ENCODE measurements at regions not wholly inside any gene's neighbourhood (a gene's known extent, or its start where the extent isn't known, plus 50 kb on each side); places are given as distances from the start of the nearest gene placed in this dataset.

DNA sequence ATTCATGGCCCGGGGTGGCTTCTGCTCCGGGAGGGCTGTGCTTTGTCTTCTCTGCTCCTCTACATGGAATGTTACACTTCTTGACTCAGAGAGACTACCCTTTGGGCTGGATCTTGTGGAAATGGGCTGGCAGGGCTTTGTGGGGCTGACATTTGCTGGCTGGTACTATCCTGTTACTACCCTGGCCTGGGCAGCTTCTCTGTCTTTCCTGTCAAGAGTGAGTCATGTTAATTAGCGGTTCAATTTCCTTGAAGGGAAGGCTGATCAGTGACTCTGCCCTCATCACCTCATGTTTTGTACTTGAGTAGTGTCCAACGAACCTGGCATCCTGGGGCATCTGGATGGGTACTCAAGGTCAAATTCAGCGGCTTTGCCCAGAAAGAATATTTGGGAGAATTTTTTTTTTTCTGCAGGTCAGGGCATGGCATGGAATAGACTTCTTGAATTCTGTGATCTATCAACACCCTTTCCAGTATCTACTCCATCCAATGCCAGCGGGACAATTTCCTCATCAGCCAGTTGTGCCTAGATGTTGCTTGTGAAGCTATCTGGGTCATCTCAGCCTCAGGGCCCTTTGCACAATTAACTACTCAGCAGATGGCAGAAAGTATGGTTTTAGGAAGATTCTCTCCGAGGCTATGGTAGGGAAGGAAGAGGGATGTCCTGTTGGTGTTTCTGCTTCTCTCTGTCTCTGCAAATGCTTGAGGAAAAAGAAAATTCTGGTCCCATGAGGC lies 140.5 kb upstream of the PLET1 start:
- TF ChIP-seq ZKSCAN1 (IDR thresholded peaks at IDR 0.05; ENCODE audit: low read length) (no peak), GABPB1 (CRISPR knock-in tag; IDR thresholded peaks at IDR 0.05) (no peak), FOSL1 (CRISPR knock-in tag; IDR thresholded peaks at IDR 0.05; ENCODE audit: borderline replicate concordance) (no peak), MAZ (IDR thresholded peaks at IDR 0.05; ENCODE audit: borderline replicate concordance, low read depth, low read length) (no peak), MAZ (CRISPR knock-in tag; IDR thresholded peaks at IDR 0.05; ENCODE audit: low read depth) (no peak)
- TF ChIP-seq, protein P1, sequence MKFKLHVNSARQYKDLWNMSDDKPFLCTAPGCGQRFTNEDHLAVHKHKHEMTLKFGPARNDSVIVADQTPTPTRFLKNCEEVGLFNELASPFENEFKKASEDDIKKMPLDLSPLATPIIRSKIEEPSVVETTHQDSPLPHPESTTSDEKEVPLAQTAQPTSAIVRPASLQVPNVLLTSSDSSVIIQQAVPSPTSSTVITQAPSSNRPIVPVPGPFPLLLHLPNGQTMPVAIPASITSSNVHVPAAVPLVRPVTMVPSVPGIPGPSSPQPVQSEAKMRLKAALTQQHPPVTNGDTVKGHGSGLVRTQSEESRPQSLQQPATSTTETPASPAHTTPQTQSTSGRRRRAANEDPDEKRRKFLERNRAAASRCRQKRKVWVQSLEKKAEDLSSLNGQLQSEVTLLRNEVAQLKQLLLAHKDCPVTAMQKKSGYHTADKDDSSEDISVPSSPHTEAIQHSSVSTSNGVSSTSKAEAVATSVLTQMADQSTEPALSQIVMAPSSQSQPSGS (CRISPR knock-in tag; IDR thresholded peaks at IDR 0.05): no peak

All from HepG2 (cell line).